ENCODE measurements at regions not wholly inside any gene's neighbourhood (a gene's known extent, or its start where the extent isn't known, plus 50 kb on each side); places are given as distances from the start of the nearest gene placed in this dataset.
A peak's percentile ranks its signal among the peaks of the same experiment; 100 is the strongest.

GRCh38 chr4:122300776-122301175 lies 78.0 kb upstream of the ADAD1 start:
- no peaks in the 10 kb centered on the region for H3K27me3 ChIP-seq
- intact Hi-C loops (cut with DNase I) = no loop called here
- no peak for DNase-seq
- no peak for TF ChIP-seq CTCF (IDR thresholded peaks at IDR 0.05)
- no peak overlapping the region for H3K9ac ChIP-seq (ENCODE audit: low read depth in 2 of 2, low read length in 2 of 2)
- no peaks in the 10 kb centered on the region for H3K36me3 ChIP-seq
- no peaks in the 10 kb centered on the region for H3K9me3 ChIP-seq
- no peak overlapping the region for H3K4me3 ChIP-seq
- no peak overlapping the region for H3K27ac ChIP-seq
- no peaks in the 10 kb centered on the region for H3K4me1 ChIP-seq

GRCh38 chr4:122305853-122306252 lies 73.0 kb upstream of the ADAD1 start:
- Histone ChIP-seq H3K27ac (no peak overlapping the region), H3K9me3 (no peaks in the 10 kb centered on the region), H3K36me3 (peaks cover 4% of the 10 kb centered on the region), H3K4me3 (no peak overlapping the region), H3K4me1 (no peaks in the 10 kb centered on the region), H3K27me3 (no peaks in the 10 kb centered on the region), H3K9ac (ENCODE audit: low read depth in 2 of 2, low read length in 2 of 2) (no peak overlapping the region)
- DNase-seq = no peak
- no peak for TF ChIP-seq CTCF (IDR thresholded peaks at IDR 0.05)
- intact Hi-C loops (cut with DNase I) = no loop called here

GRCh38 chr4:122309988-122310626 lies 68.7 kb upstream of the ADAD1 start:
- H3K4me1 ChIP-seq = no peaks in the 10 kb centered on the region
- TF ChIP-seq CTCF (IDR thresholded peaks at IDR 0.05) = peak; percentile 26
- no peaks in the 10 kb centered on the region for H3K27me3 ChIP-seq
- no peak for DNase-seq
- H3K4me3 ChIP-seq = no peak overlapping the region
- intact Hi-C loops (cut with DNase I) = loop anchor here (10.0 kb wide), 1 partner anchor 265 kb away; no protein-coding TSS in a partner anchor
- no peaks in the 10 kb centered on the region for H3K9me3 ChIP-seq
- H3K36me3 ChIP-seq = peaks cover 4% of the 10 kb centered on the region
- no peak overlapping the region for H3K9ac ChIP-seq (ENCODE audit: low read depth in 2 of 2, low read length in 2 of 2)
- no peak overlapping the region for H3K27ac ChIP-seq

- Histone ChIP-seq H3K27ac (no peak overlapping the region), H3K4me3 (no peak overlapping the region), H3K27me3 (no peaks in the 10 kb centered on the region), H3K36me3 (no peaks in the 10 kb centered on the region), H3K9ac (ENCODE audit: low read depth in 2 of 2, low read length in 2 of 2) (no peak overlapping the region), H3K9me3 (no peaks in the 10 kb centered on the region), H3K4me1 (no peaks in the 10 kb centered on the region)
- no peak for TF ChIP-seq CTCF (IDR thresholded peaks at IDR 0.05)
- intact Hi-C loops (cut with DNase I) = loop anchor here (10.0 kb wide), 1 partner anchor 262 kb away; no protein-coding TSS in a partner anchor
- DNase-seq = no peak
These were observed 65.7 kb upstream of the ADAD1 start for GRCh38 chr4:122313006-122313646.

GRCh38 chr4:122326908-122327307 lies 51.9 kb upstream of the ADAD1 start:
- intact Hi-C loops (cut with DNase I) = no loop called here
- no peak overlapping the region for H3K9ac ChIP-seq (ENCODE audit: low read depth in 2 of 2, low read length in 2 of 2)
- TF ChIP-seq CTCF (IDR thresholded peaks at IDR 0.05) = no peak
- no peaks in the 10 kb centered on the region for H3K27me3 ChIP-seq
- H3K4me3 ChIP-seq = no peak overlapping the region
- no peaks in the 10 kb centered on the region for H3K9me3 ChIP-seq
- no peak overlapping the region for H3K27ac ChIP-seq
- no peaks in the 10 kb centered on the region for H3K36me3 ChIP-seq
- H3K4me1 ChIP-seq = no peaks in the 10 kb centered on the region
- no peak for DNase-seq

Measured in colonic mucosa (tissue), 4 donors.